Fibroblast of the conjunctiva (primary cell): ENCODE measurements at regions not wholly inside any gene's neighbourhood (a gene's known extent, or its start where the extent isn't known, plus 50 kb on each side); places are given as distances from the start of the nearest gene placed in this dataset.
"Not testable (repeated sequence)": the region's sequence is repeated elsewhere in the genome, so short reads cannot be mapped to it uniquely, and the experiment has no call there.

ENCODE experiments used
- DNase-seq: peaks from one replicate; pipeline ENCODE4 v3.0.0-alpha.2; 2010; ENCODE audit warnings: low read depth

GRCh38 chr10:124242791-124243190, 149.4 kb upstream of the CHST15 start:
- DNase-seq = no peak

GRCh38 chr10:124242365-124242764, 149.0 kb upstream of the CHST15 start:
- DNase-seq = no peak

DNA sequence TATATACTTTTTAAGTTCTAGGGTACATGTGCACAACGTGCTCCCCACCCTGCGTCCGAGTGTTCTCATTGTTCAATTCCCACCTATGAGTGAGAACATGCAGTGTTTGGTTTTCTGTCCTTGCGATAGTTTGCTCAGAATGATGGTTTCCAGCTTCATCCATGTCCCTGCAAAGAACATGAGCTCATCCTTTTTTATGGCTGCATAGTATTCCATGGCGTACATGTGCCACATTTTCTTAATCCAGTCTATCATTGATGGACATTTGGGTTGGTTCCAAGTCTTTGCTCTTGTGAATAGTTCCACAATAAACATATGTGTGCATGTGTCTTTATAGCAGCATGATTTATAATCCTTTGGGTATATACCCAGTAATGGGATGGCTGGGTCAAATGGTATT, 148.1 kb upstream of the CHST15 start:
- not testable (repeated sequence) for DNase-seq

GRCh38 chr10:124240839-124241291, 147.5 kb upstream of the CHST15 start:
- DNase-seq = no peak

DNA sequence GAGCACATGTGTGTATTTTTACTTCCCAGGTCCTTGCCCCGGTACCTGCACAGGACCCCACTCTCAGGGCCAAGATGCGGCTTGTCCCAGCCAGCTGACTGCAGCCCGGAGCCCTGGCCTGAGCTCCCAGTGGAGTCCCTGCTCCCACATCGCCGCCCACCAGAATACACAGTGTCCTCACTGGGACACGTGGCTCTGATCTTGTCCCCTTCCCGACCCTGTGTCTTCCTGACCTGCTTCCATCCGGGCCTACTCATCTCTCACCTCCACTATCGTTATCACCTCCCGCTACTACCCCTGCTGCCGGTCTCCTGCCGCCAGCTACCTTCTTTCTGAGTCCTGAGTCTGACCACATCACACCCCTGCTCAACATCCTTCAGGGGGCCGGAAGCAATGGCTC, 146.3 kb upstream of the CHST15 start:
- no peak for DNase-seq

GRCh38 chr10:124239134-124239533, 145.7 kb upstream of the CHST15 start:
- no peak for DNase-seq

DNA sequence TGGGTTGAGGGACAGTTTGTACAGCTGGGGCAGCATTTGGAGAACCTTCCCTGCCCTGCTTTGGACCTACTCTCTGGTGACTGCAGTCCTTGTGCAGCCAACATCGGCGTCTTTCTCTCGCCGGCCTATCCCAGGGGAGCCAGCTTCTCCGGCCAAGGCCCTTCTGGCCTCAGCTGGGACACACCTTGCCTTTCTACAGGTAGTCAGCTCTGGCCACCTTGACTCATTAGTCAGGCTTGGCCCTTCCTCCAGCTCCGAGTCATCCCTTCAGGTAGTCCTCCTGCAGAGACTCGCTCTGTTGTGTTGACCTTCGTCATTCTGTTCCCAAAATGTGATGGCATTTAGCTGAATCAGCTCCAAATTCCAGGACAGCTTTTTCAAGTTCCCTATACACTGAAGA, 145.0 kb upstream of the CHST15 start:
- no peak for DNase-seq

GRCh38 chr10:124237282-124237961, 144.0 kb upstream of the CHST15 start:
- DNase-seq = no peak

DNA sequence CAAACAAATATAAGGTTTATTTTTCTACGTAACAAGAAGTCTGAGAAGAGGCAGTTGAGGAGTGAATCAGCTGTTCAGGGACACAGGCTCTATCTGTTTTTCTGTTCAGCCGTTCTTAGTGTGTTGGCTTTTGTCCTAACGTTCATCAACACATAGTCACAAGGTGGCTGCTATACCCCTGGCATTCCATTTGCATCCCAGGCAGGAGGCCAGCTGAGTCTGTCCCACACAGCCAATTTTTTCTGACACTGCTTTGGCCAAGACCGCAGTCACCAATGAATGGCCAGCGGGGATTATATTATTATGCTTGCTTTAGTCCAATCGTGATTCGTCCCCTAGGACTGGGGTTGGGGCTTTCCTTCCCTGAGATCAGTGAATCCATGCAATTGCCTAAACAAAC, 143.4 kb upstream of the CHST15 start:
- no peak for DNase-seq

GRCh38 chr10:124236136-124236535, 142.7 kb upstream of the CHST15 start:
- no peak for DNase-seq

- DNase-seq = no peak
Measured at GRCh38 chr10:124235232-124235631, 141.8 kb upstream of the CHST15 start.

DNA sequence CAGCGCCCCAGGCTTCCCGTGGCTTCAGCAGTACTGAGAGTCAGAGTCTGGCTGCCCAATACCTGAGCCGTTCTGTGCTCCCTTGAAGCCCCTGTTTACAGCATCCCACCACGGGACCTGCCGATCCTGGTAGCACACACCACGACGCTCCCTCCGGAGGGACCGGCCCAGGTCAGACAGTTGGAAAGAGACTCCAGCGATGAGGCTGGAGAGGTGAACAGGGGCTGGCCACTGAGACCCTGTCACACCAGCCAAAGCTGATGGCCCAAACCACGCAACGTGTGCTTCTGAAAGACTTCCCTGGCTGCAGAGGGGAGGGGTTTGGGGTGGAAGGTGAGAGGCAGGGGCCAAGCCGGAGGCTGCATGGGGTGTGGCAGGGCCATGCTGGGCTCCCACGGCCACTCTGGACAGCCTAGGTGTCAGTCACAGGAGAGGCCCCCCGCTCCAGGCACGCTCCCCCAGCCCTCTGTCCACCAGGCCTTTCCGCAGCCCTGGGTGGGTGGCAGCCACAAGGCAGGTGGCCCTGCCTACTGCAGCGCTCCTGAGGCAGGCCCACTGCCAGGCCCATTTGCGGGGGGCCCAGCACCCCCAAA, 140.2 kb upstream of the CHST15 start:
- DNase-seq = no peak

- DNase-seq = no peak
Measured at GRCh38 chr10:124232686-124233545, 139.5 kb upstream of the CHST15 start.

DNA sequence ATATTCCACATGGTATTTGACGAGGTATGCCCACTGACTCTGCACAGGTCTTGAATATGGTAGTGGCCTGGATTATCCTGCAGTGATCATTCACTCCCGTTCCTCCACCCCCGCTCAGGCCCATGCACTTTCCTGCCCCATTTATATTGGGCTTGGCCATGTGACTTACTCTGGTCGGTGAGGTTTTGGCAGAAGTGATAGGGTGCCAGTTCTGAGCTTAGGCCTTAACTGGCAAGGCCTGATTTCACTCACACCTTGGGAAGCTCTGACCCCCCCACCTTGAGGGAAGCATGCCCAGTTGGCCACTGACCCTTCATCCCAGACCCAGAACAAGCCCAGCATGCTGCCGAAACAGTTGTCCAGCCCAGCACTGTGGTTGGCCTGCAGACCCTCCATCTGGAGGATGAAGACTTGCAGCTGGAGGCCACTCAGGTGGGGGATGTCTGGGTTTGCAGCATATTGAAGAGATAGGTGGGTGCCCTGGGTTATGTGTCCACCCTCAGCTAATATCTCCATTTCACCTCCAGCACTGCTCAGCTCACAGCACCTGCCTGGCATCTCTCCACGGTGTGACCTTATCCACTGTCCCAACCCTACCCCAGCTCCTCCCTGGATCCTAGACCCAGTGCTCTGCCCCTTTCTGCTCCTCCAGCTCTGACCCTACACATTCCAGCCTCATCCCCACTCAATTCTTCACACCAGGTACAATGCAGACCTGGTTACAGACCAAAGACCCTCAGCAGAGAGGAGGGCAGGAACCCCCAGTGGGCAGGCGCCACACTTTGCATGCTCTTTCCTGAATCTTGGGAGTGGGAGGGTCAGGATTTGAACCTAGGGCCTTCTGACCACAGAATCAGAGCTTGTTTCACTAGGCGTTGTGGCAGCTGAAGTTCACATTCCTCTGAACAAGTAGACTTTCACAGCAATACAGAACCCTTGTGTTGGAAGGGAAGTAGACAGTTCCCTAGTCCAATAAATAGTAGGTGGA, 138.1 kb upstream of the CHST15 start:
- no peak for DNase-seq

DNA sequence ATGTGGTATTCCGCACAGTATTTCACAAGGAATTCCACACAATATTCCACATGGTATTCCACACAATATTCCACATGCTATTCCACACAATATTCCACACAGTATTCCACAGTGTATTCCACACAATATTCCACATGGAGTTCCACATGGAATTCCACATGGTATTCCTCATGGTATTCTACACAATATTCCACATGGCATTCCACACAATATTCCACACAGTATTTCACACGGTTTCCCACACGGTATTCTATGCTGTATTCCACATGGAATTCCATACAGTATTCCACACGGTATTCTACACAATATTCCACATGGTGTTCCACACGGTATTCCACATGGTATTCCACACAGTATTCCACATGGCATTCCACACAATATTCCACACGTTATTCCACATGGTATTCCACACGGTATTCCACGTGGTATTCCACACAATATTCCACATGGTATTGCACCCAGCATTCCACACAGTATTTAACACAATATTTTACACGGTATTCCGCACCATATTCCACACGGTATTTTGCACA, 137.3 kb upstream of the CHST15 start:
- no peak for DNase-seq

GRCh38 chr10:124229989-124230634, 136.7 kb upstream of the CHST15 start:
- DNase-seq = no peak

GRCh38 chr10:124229201-124229988, 136.0 kb upstream of the CHST15 start:
- DNase-seq = no peak

- no peak for DNase-seq
Measured at GRCh38 chr10:124228471-124228870, 135.1 kb upstream of the CHST15 start.

DNA sequence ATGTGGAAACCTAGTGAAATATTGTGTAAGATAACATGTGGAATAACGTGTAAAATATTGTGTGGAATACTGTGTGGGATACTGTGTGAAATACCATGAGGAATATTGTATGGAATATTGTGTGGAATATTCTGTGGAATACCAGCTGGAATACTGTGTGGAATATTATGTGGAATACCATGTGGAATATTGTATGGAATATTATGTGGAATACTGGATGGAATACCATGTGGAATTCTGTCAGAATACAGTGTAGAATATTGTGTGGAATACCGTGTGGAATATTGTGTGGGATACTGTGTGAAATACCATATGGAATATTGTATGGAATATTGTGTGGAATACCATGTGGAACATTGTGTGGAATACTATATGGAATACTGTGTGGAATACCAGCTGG, 134.6 kb upstream of the CHST15 start:
- DNase-seq = no peak
